ENCODE measurements at regions not wholly inside any gene's neighbourhood (a gene's known extent, or its start where the extent isn't known, plus 50 kb on each side); places are given as distances from the start of the nearest gene placed in this dataset.

DNA sequence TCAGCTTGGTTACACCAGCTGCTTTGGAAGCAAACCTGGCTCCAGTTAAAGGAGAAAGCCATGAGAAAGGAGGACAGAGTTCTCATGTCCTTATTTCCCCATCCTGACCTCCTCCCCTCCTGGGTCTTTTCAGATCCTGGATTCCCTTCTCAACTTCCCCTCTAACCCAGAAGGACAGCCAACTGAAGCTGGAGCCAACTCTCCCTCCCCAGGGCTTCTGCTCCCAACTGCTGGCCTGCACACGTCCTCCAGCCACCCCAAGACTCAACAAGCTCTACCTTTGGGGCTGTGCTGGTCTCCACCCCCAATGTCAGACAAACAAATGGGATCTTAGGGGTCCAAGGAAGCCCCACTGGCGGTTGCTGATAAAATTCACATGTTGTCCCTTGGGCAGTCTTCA is 651.1 kb upstream of the TBX3 start:
- TF ChIP-seq EZH2phosphoT487 (IDR thresholded peaks at IDR 0.05; ENCODE audit: borderline replicate concordance): no peak
- TF ChIP-seq, protein P1, sequence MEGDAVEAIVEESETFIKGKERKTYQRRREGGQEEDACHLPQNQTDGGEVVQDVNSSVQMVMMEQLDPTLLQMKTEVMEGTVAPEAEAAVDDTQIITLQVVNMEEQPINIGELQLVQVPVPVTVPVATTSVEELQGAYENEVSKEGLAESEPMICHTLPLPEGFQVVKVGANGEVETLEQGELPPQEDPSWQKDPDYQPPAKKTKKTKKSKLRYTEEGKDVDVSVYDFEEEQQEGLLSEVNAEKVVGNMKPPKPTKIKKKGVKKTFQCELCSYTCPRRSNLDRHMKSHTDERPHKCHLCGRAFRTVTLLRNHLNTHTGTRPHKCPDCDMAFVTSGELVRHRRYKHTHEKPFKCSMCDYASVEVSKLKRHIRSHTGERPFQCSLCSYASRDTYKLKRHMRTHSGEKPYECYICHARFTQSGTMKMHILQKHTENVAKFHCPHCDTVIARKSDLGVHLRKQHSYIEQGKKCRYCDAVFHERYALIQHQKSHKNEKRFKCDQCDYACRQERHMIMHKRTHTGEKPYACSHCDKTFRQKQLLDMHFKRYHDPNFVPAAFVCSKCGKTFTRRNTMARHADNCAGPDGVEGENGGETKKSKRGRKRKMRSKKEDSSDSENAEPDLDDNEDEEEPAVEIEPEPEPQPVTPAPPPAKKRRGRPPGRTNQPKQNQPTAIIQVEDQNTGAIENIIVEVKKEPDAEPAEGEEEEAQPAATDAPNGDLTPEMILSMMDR (conservative IDR thresholded peaks at IDR 0.05; ENCODE audit: low read length): no peak

Measured in Loucy (cell line).